ENCODE measurements at regions not wholly inside any gene's neighbourhood (a gene's known extent, or its start where the extent isn't known, plus 50 kb on each side); places are given as distances from the start of the nearest gene placed in this dataset.

- Histone ChIP-seq H3K4me3 (ENCODE audit: insufficient read depth in 1 of 2, low read depth in 1 of 2, low read length in 2 of 2) (no peak overlapping the region), H3K18ac (ENCODE audit: low read depth in 1 of 2, low read length in 2 of 2) (no peak overlapping the region), H3K23ac (ENCODE audit: low read length in 2 of 2) (no peak overlapping the region), H2AFZ (ENCODE audit: low read depth, low read length) (no peak overlapping the region), H3K79me1 (replicated peaks; ENCODE audit: low read length, poor library complexity, severe bottlenecking) (no peaks in the 10 kb centered on the region), H3K4me2 (ENCODE audit: low read length, poor library complexity, severe bottlenecking) (no peak overlapping the region), H3K9ac (ENCODE audit: low read length) (no peak overlapping the region), H4K8ac (ENCODE audit: low read length) (no peak overlapping the region), H3K4ac (ENCODE audit: low read depth in 1 of 2, low read length in 2 of 2) (no peak overlapping the region), H3K27ac (ENCODE audit: low read length, poor library complexity, severe bottlenecking) (no peak overlapping the region), H3K14ac (ENCODE audit: low read length in 2 of 2) (no peak overlapping the region), H4K91ac (ENCODE audit: low read length) (no peak overlapping the region), H3K9me3 (ENCODE audit: control insufficient read depth, low read length) (no peaks in the 10 kb centered on the region), H2BK120ac (ENCODE audit: low read depth, low read length) (no peak overlapping the region), H3K27me3 (ENCODE audit: control insufficient read depth in 1 of 2, insufficient read depth in 1 of 2, low read length in 2 of 2) (peaks cover 0 to 4% of the 10 kb centered on the region in 2 experiments), H2BK5ac (ENCODE audit: low read depth, low read length, poor library complexity, severe bottlenecking) (no peak overlapping the region), H2AK5ac (ENCODE audit: low read length, severe bottlenecking) (no peak overlapping the region), H2BK12ac (ENCODE audit: low read length in 2 of 2) (no peak overlapping the region), H3K4me1 (ENCODE audit: control insufficient read depth, insufficient read depth, low read depth, low read length) (no peaks in the 10 kb centered on the region), H2BK15ac (ENCODE audit: low read depth, poor library complexity, severe bottlenecking) (no peak overlapping the region), H3K36me3 (ENCODE audit: control insufficient read depth in 1 of 2, insufficient read depth in 2 of 2, low read depth in 1 of 2, low read length in 2 of 2) (no peaks in the 10 kb centered on the region)
- no peak for DNase-seq
- WGBS, result 92% methylated on average over 13 of the region's 13 CpGs
These were observed 320.3 kb downstream of the RNF144A start for GRCh38 chr2:7237466-7237865.

- H3K9me3 ChIP-seq (ENCODE audit: control insufficient read depth, low read length), result no peaks in the 10 kb centered on the region
- H3K18ac ChIP-seq (ENCODE audit: low read depth in 1 of 2, low read length in 2 of 2), result no peak overlapping the region
- H3K4me3 ChIP-seq (ENCODE audit: insufficient read depth in 1 of 2, low read depth in 1 of 2, low read length in 2 of 2), result no peak overlapping the region
- H3K36me3 ChIP-seq (ENCODE audit: control insufficient read depth in 1 of 2, insufficient read depth in 2 of 2, low read depth in 1 of 2, low read length in 2 of 2), result no peaks in the 10 kb centered on the region
- no peak overlapping the region for H4K91ac ChIP-seq (ENCODE audit: low read length)
- peaks cover 0 to 4% of the 10 kb centered on the region in 2 experiments for H3K27me3 ChIP-seq (ENCODE audit: control insufficient read depth in 1 of 2, insufficient read depth in 1 of 2, low read length in 2 of 2)
- no peak overlapping the region for H3K23ac ChIP-seq (ENCODE audit: low read length in 2 of 2)
- H2AFZ ChIP-seq (ENCODE audit: low read depth, low read length), result no peak overlapping the region
- H2AK5ac ChIP-seq (ENCODE audit: low read length, severe bottlenecking), result no peak overlapping the region
- WGBS, result 89% methylated on average over 2 of the region's 3 CpGs
- no peak overlapping the region for H2BK5ac ChIP-seq (ENCODE audit: low read depth, low read length, poor library complexity, severe bottlenecking)
- no peaks in the 10 kb centered on the region for H3K79me1 ChIP-seq (replicated peaks; ENCODE audit: low read length, poor library complexity, severe bottlenecking)
- no peak overlapping the region for H3K14ac ChIP-seq (ENCODE audit: low read length in 2 of 2)
- H3K4me1 ChIP-seq (ENCODE audit: control insufficient read depth, insufficient read depth, low read depth, low read length), result no peaks in the 10 kb centered on the region
- no peak overlapping the region for H3K27ac ChIP-seq (ENCODE audit: low read length, poor library complexity, severe bottlenecking)
- H4K8ac ChIP-seq (ENCODE audit: low read length), result no peak overlapping the region
- no peak overlapping the region for H2BK120ac ChIP-seq (ENCODE audit: low read depth, low read length)
- no peak overlapping the region for H3K4ac ChIP-seq (ENCODE audit: low read depth in 1 of 2, low read length in 2 of 2)
- H2BK12ac ChIP-seq (ENCODE audit: low read length in 2 of 2), result no peak overlapping the region
- DNase-seq, result no peak
- H2BK15ac ChIP-seq (ENCODE audit: low read depth, poor library complexity, severe bottlenecking), result no peak overlapping the region
- H3K4me2 ChIP-seq (ENCODE audit: low read length, poor library complexity, severe bottlenecking), result no peak overlapping the region
- H3K9ac ChIP-seq (ENCODE audit: low read length), result no peak overlapping the region
These were observed 321.9 kb downstream of the RNF144A start for GRCh38 chr2:7239078-7239477.

GRCh38 chr2:7241041-7241745 is 324.0 kb downstream of the RNF144A start:
- Histone ChIP-seq H3K18ac (ENCODE audit: low read depth in 1 of 2, low read length in 2 of 2) (no peak overlapping the region), H2BK5ac (ENCODE audit: low read depth, low read length, poor library complexity, severe bottlenecking) (no peak overlapping the region), H4K91ac (ENCODE audit: low read length) (no peak overlapping the region), H3K27ac (ENCODE audit: low read length, poor library complexity, severe bottlenecking) (no peak overlapping the region), H2BK15ac (ENCODE audit: low read depth, poor library complexity, severe bottlenecking) (no peak overlapping the region), H2AFZ (ENCODE audit: low read depth, low read length) (no peak overlapping the region), H3K4ac (ENCODE audit: low read depth in 1 of 2, low read length in 2 of 2) (no peak overlapping the region), H3K14ac (ENCODE audit: low read length in 2 of 2) (no peak overlapping the region), H4K8ac (ENCODE audit: low read length) (no peak overlapping the region), H3K23ac (ENCODE audit: low read length in 2 of 2) (no peak overlapping the region), H3K79me1 (replicated peaks; ENCODE audit: low read length, poor library complexity, severe bottlenecking) (no peaks in the 10 kb centered on the region), H2AK5ac (ENCODE audit: low read length, severe bottlenecking) (no peak overlapping the region), H3K4me3 (ENCODE audit: insufficient read depth in 1 of 2, low read depth in 1 of 2, low read length in 2 of 2) (no peak overlapping the region), H3K4me2 (ENCODE audit: low read length, poor library complexity, severe bottlenecking) (no peak overlapping the region), H2BK12ac (ENCODE audit: low read length in 2 of 2) (no peak overlapping the region), H3K9ac (ENCODE audit: low read length) (no peak overlapping the region), H2BK120ac (ENCODE audit: low read depth, low read length) (no peak overlapping the region), H3K27me3 (ENCODE audit: control insufficient read depth in 1 of 2, insufficient read depth in 1 of 2, low read length in 2 of 2) (peaks cover 0 to 4% of the 10 kb centered on the region in 2 experiments), H3K4me1 (ENCODE audit: control insufficient read depth, insufficient read depth, low read depth, low read length) (no peaks in the 10 kb centered on the region), H3K9me3 (ENCODE audit: control insufficient read depth, low read length) (no peaks in the 10 kb centered on the region), H3K36me3 (ENCODE audit: control insufficient read depth in 1 of 2, insufficient read depth in 2 of 2, low read depth in 1 of 2, low read length in 2 of 2) (no peaks in the 10 kb centered on the region)
- DNase-seq, result no peak
- 85% methylated on average over 3 of the region's 4 CpGs for WGBS

- no peaks in the 10 kb centered on the region for H3K4me1 ChIP-seq (ENCODE audit: control insufficient read depth, insufficient read depth, low read depth, low read length)
- no peak for DNase-seq
- no peak overlapping the region for H2BK120ac ChIP-seq (ENCODE audit: low read depth, low read length)
- no peak overlapping the region for H3K4me2 ChIP-seq (ENCODE audit: low read length, poor library complexity, severe bottlenecking)
- H3K14ac ChIP-seq (ENCODE audit: low read length in 2 of 2), result no peak overlapping the region
- no peak overlapping the region for H2BK15ac ChIP-seq (ENCODE audit: low read depth, poor library complexity, severe bottlenecking)
- H4K91ac ChIP-seq (ENCODE audit: low read length), result no peak overlapping the region
- H2BK5ac ChIP-seq (ENCODE audit: low read depth, low read length, poor library complexity, severe bottlenecking), result no peak overlapping the region
- H2AK5ac ChIP-seq (ENCODE audit: low read length, severe bottlenecking), result no peak overlapping the region
- H3K27ac ChIP-seq (ENCODE audit: low read length, poor library complexity, severe bottlenecking), result no peak overlapping the region
- WGBS, result 87% methylated on average over 5 of the region's 5 CpGs
- no peak overlapping the region for H2AFZ ChIP-seq (ENCODE audit: low read depth, low read length)
- H3K18ac ChIP-seq (ENCODE audit: low read depth in 1 of 2, low read length in 2 of 2), result no peak overlapping the region
- H2BK12ac ChIP-seq (ENCODE audit: low read length in 2 of 2), result no peak overlapping the region
- no peak overlapping the region for H3K23ac ChIP-seq (ENCODE audit: low read length in 2 of 2)
- H3K9me3 ChIP-seq (ENCODE audit: control insufficient read depth, low read length), result no peaks in the 10 kb centered on the region
- no peaks in the 10 kb centered on the region for H3K79me1 ChIP-seq (replicated peaks; ENCODE audit: low read length, poor library complexity, severe bottlenecking)
- H3K36me3 ChIP-seq (ENCODE audit: control insufficient read depth in 1 of 2, insufficient read depth in 2 of 2, low read depth in 1 of 2, low read length in 2 of 2), result no peaks in the 10 kb centered on the region
- no peak overlapping the region for H3K4me3 ChIP-seq (ENCODE audit: insufficient read depth in 1 of 2, low read depth in 1 of 2, low read length in 2 of 2)
- H4K8ac ChIP-seq (ENCODE audit: low read length), result no peak overlapping the region
- H3K9ac ChIP-seq (ENCODE audit: low read length), result no peak overlapping the region
- H3K27me3 ChIP-seq (ENCODE audit: control insufficient read depth in 1 of 2, insufficient read depth in 1 of 2, low read length in 2 of 2), result peaks cover 0 to 7% of the 10 kb centered on the region in 2 experiments
- no peak overlapping the region for H3K4ac ChIP-seq (ENCODE audit: low read depth in 1 of 2, low read length in 2 of 2)
These were observed 325.1 kb downstream of the RNF144A start for GRCh38 chr2:7242189-7242867.

Measured in mesenchymal stem cell (in vitro differentiated cells and primary cell).